Upper lobe of left lung (tissue), 6 donors: ENCODE measurements at regions not wholly inside any gene's neighbourhood (a gene's known extent, or its start where the extent isn't known, plus 50 kb on each side); places are given as distances from the start of the nearest gene placed in this dataset.
A peak's percentile ranks its signal among the peaks of the same experiment; 100 is the strongest.

Experiments
- ATAC-seq, 2 donors: fragments of 200-7000 bp; cut with Tn5 transposase; one replicate each; pipeline ENCODE4 v1.9.1; 2022; ENCODE audit warnings: mild to moderate bottlenecking in 2 of 2, moderate library complexity in 2 of 2; ENCODE audit not compliant: low FRiP score in 2 of 2
- DNase-seq, 2 donors: peaks; one replicate each; pipeline ENCODE4 v3.0.0-alpha.2; 2019 to 2020
- H3K27ac ChIP-seq, 4 donors: fragments of 200-600 bp; sonication (generic); one replicate each; pipeline ENCODE4 v1.5.1; 2016 to 2019
- H3K27me3 ChIP-seq, 4 donors: fragments of 200-600 bp; sonication (generic); one replicate each; pipeline ENCODE4 v1.5.1; 2017 to 2019
- H3K36me3 ChIP-seq, 4 donors: fragments of 200-600 bp; sonication (generic); one replicate each; pipeline ENCODE4 v1.5.1; 2016 to 2019
- H3K4me1 ChIP-seq, 4 donors: fragments of 200-600 bp; sonication (generic); one replicate each; pipeline ENCODE4 v1.5.1; 2018 to 2019
- H3K4me3 ChIP-seq, 4 donors: fragments of 200-600 bp; sonication (generic); one replicate each; pipeline ENCODE4 v1.5.1; 2017 to 2019; ENCODE audit warnings: mild to moderate bottlenecking in 2 of 4, moderate library complexity in 1 of 4
- H3K9me3 ChIP-seq, 4 donors: fragments of 200-600 bp; sonication (generic); one replicate each; pipeline ENCODE4 v1.5.1; 2018 to 2019
- CTCF ChIP-seq, 6 experiments: fragments of 450-650 bp in 4 of 6; fragments of 200-600 bp in 2 of 6; sonication (generic) in 2 of 6; IDR thresholded peaks; one replicate each; pipeline ENCODE4 v1.5.1; 2016 to 2019; ENCODE audit warnings: antibody characterized with exemption in 6 of 6
- EP300 ChIP-seq, 4 donors: sonication (generic); formaldehyde crosslinking; IDR thresholded peaks; one replicate each; pipeline ENCODE4 v1.5.1; 2017; ENCODE audit warnings: antibody characterized with exemption in 4 of 4, control low read depth in 2 of 4
- POLR2A ChIP-seq, 4 donors: fragments of 450-650 bp; IDR thresholded peaks; one replicate each; pipeline ENCODE4 v1.5.1; 2016 to 2017; ENCODE audit warnings: antibody characterized with exemption in 4 of 4, mild to moderate bottlenecking in 2 of 4
- POLR2AphosphoS5 ChIP-seq, 2 donors: sonication (generic); formaldehyde crosslinking; IDR thresholded peaks; one replicate each; pipeline ENCODE4 v1.5.1; 2017; ENCODE audit warnings: antibody characterized with exemption in 2 of 2
- WGBS, 2 donors: methylation state at CpG; one replicate each; pipeline ENCODE4 v1.1.5; 2017 to 2018; 5-methylcytosine and 5-hydroxymethylcytosine counted together
- donor health status: DM: no; HTN: no; CAD: no; lungs with moderate emphysema.
- donor health status: DM: no; HTN: yes; CAD: no; lungs with severe emphysema.

GRCh38 chr5:8213701-8214240 is 344.8 kb downstream of the MTRR start:
- H3K27me3 ChIP-seq: no peaks in the 10 kb centered on the region
- no peak for DNase-seq
- H3K4me1 ChIP-seq: no peaks in the 10 kb centered on the region
- WGBS, 2 donors: 41 to 73% methylated on average over 7 of the region's 7 CpGs
- TF ChIP-seq POLR2A (IDR thresholded peaks at IDR 0.05): no peak
- TF ChIP-seq CTCF (IDR thresholded peaks at IDR 0.05): no peak
- TF ChIP-seq POLR2AphosphoS5 (IDR thresholded peaks at IDR 0.05): no peak
- no peak overlapping the region for H3K4me3 ChIP-seq
- no peaks in the 10 kb centered on the region for H3K36me3 ChIP-seq
- ATAC-seq: no peak
- H3K27ac ChIP-seq: no peak overlapping the region
- no peaks in the 10 kb centered on the region for H3K9me3 ChIP-seq

DNA sequence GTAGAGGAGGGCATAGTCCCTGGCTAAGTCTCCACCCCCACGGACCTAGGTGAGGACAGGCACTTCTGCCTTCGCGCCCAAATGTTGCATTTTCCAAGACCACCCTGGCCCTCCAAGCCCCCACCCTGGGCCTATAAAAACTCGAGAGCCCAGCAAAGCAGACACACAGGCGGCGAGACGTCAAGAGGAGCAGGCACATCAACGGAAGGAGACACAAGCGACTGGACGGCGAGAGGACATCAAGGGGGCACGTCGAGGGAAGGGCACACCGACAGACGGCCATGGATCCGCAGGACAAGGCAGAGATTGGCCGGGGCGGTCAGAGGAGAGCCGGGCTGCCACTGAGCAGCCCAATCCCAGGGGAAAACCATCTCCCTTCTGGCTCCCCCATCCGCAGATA is 348.0 kb downstream of the MTRR start:
- DNase-seq (peak in 1 of 2 donors; percentile 40), ATAC-seq (no peak)
- no peaks in the 10 kb centered on the region for H3K4me1 ChIP-seq
- no peaks in the 10 kb centered on the region for H3K9me3 ChIP-seq
- no peak for TF ChIP-seq POLR2AphosphoS5 (IDR thresholded peaks at IDR 0.05)
- no peak for TF ChIP-seq EP300 (IDR thresholded peaks at IDR 0.05)
- TF ChIP-seq CTCF (IDR thresholded peaks at IDR 0.05): no peak
- no peak for TF ChIP-seq POLR2A (IDR thresholded peaks at IDR 0.05)
- no peaks in the 10 kb centered on the region for H3K27me3 ChIP-seq
- H3K4me3 ChIP-seq: no peak overlapping the region
- no peaks in the 10 kb centered on the region for H3K36me3 ChIP-seq
- no peak overlapping the region for H3K27ac ChIP-seq
- 87 to 90% methylated on average over 20 of the region's 20 CpGs for WGBS, 2 donors

DNA sequence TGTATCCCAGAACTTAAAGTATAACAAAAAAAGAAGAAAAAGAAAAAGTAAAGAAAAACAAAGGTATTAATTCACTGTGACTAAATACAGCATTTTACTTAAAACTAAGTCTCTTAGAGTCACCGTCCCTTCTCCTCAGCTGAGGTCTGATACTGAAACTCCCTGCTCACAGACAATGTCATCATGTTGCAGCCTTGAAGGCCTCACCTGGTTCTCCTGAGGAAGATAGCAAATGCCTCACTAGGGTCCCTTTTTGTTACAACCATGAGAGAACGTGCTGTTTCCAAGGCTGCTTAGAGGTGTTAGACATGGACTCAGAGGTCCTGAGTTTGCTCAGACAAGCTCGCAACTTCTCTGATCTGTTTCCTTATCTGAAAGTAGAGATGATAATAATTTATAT is 357.2 kb downstream of the MTRR start:
- no peak for TF ChIP-seq POLR2AphosphoS5 (IDR thresholded peaks at IDR 0.05)
- TF ChIP-seq CTCF (IDR thresholded peaks at IDR 0.05): no peak
- no peak for TF ChIP-seq EP300 (IDR thresholded peaks at IDR 0.05)
- TF ChIP-seq POLR2A (IDR thresholded peaks at IDR 0.05): no peak
- H3K4me3 ChIP-seq: no peak overlapping the region
- H3K27me3 ChIP-seq: no peaks in the 10 kb centered on the region
- ATAC-seq: no peak
- no peak for DNase-seq
- H3K27ac ChIP-seq: no peak overlapping the region
- no peaks in the 10 kb centered on the region for H3K9me3 ChIP-seq
- H3K4me1 ChIP-seq: no peaks in the 10 kb centered on the region
- H3K36me3 ChIP-seq: no peaks in the 10 kb centered on the region
- 88 to 90% methylated on average over 3 of the region's 3 CpGs for WGBS, 2 donors

GRCh38 chr5:8227112-8227511 is 358.2 kb downstream of the MTRR start:
- H3K27me3 ChIP-seq: no peaks in the 10 kb centered on the region
- ATAC-seq: no peak
- no peaks in the 10 kb centered on the region for H3K36me3 ChIP-seq
- DNase-seq: peak in 1 of 2 donors; percentile 7
- no peak for TF ChIP-seq POLR2AphosphoS5 (IDR thresholded peaks at IDR 0.05)
- no peak for TF ChIP-seq POLR2A (IDR thresholded peaks at IDR 0.05)
- no peaks in the 10 kb centered on the region for H3K9me3 ChIP-seq
- no peak overlapping the region for H3K4me3 ChIP-seq
- H3K4me1 ChIP-seq: no peaks in the 10 kb centered on the region
- 60 to 80% methylated on average over 8 of the region's 8 CpGs for WGBS, 2 donors
- H3K27ac ChIP-seq: no peak overlapping the region

GRCh38 chr5:8229551-8229950 is 360.6 kb downstream of the MTRR start:
- WGBS, 2 donors: 71 to 93% methylated on average over 4 of the region's 4 CpGs
- Histone ChIP-seq H3K4me3 (no peak overlapping the region), H3K27ac (no peak overlapping the region), H3K27me3 (no peaks in the 10 kb centered on the region), H3K4me1 (no peaks in the 10 kb centered on the region), H3K36me3 (no peaks in the 10 kb centered on the region), H3K9me3 (no peaks in the 10 kb centered on the region)
- DNase-seq (no peak), ATAC-seq (peak in 1 of 2 donors; percentile 46)
- no peak for TF ChIP-seq POLR2A (IDR thresholded peaks at IDR 0.05)
- no peak for TF ChIP-seq POLR2AphosphoS5 (IDR thresholded peaks at IDR 0.05)
- no peak for TF ChIP-seq CTCF (IDR thresholded peaks at IDR 0.05)
- no peak for TF ChIP-seq EP300 (IDR thresholded peaks at IDR 0.05)
